ENCODE measurements at regions not wholly inside any gene's neighbourhood (a gene's known extent, or its start where the extent isn't known, plus 50 kb on each side); places are given as distances from the start of the nearest gene placed in this dataset.

DNA sequence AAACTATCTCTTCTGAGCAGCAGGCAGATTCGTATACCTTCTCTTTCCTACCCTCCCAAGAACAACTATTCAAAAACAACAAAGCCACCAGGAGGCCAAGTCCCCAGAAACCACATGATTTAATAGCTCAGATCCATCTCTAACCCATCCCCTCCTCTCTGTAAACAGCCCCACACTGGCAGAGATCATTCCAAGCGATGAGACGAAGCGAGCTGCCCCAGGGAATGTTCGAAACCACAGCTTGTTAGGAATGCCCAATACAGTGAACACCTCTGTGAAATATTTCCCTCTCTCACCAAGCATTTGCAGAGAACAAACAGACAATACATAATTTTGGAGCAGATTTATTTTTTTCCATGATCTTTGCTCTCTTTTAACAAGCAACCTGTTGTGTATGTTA, 231.8 kb downstream of the SOD2 start:
- 65 to 70% methylated on average over 5 of the region's 5 CpGs for WGBS, 2 donors
- H3K9me3 ChIP-seq, result no peaks in the 10 kb centered on the region
- H3K36me3 ChIP-seq, result no peaks in the 10 kb centered on the region
- DNase-seq (no peak), ATAC-seq (no peak)
- H3K4me3 ChIP-seq, result no peak overlapping the region
- intact Hi-C loops (cut with DNase I), result loop anchor here in 2 of 10 donors (5.0 to 10.0 kb wide), 2 partner anchors 286 to 289 kb away; no protein-coding TSS in a partner anchor
- H3K27me3 ChIP-seq, result peaks cover 0 to 7% (median 0%) of the 10 kb centered on the region in 7 donors
- H3K27ac ChIP-seq, result no peak overlapping the region
- no peaks in the 10 kb centered on the region for H3K4me1 ChIP-seq
- TF ChIP-seq, protein P1, sequence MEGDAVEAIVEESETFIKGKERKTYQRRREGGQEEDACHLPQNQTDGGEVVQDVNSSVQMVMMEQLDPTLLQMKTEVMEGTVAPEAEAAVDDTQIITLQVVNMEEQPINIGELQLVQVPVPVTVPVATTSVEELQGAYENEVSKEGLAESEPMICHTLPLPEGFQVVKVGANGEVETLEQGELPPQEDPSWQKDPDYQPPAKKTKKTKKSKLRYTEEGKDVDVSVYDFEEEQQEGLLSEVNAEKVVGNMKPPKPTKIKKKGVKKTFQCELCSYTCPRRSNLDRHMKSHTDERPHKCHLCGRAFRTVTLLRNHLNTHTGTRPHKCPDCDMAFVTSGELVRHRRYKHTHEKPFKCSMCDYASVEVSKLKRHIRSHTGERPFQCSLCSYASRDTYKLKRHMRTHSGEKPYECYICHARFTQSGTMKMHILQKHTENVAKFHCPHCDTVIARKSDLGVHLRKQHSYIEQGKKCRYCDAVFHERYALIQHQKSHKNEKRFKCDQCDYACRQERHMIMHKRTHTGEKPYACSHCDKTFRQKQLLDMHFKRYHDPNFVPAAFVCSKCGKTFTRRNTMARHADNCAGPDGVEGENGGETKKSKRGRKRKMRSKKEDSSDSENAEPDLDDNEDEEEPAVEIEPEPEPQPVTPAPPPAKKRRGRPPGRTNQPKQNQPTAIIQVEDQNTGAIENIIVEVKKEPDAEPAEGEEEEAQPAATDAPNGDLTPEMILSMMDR (IDR thresholded peaks at IDR 0.05), result no peak

DNA sequence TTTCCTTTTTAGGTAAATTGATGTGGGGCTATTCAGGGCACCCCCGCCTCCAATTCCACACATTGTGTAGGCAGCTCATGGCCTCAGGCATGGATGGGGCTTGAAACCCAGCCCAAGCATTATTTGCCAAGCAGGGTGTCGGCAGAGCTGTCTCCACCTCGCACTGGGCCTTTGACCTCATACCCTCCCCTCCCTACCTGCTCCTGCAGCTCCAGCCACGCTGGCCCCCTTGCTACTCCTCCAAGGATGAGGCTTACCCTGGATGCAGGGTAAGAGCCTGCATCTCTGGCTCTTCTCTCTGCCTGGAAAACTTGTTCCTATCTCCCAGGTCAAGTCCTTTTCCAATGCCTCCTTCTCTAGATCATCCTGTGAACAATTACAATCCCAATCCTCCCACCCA, 232.6 kb downstream of the SOD2 start:
- 68 to 70% methylated on average over 4 of the region's 4 CpGs for WGBS, 2 donors
- no peak overlapping the region for H3K27ac ChIP-seq
- intact Hi-C loops (cut with DNase I), result loop anchor here in 2 of 10 donors (5.0 to 10.0 kb wide), 2 partner anchors 286 to 288 kb away; no protein-coding TSS in a partner anchor
- TF ChIP-seq, protein P1 (IDR thresholded peaks at IDR 0.05), result no peak
- no peaks in the 10 kb centered on the region for H3K4me1 ChIP-seq
- ATAC-seq (no peak), DNase-seq (no peak)
- no peak overlapping the region for H3K4me3 ChIP-seq
- no peaks in the 10 kb centered on the region for H3K36me3 ChIP-seq
- peaks cover 0 to 7% (median 0%) of the 10 kb centered on the region in 7 donors for H3K27me3 ChIP-seq
- no peaks in the 10 kb centered on the region for H3K9me3 ChIP-seq

DNA sequence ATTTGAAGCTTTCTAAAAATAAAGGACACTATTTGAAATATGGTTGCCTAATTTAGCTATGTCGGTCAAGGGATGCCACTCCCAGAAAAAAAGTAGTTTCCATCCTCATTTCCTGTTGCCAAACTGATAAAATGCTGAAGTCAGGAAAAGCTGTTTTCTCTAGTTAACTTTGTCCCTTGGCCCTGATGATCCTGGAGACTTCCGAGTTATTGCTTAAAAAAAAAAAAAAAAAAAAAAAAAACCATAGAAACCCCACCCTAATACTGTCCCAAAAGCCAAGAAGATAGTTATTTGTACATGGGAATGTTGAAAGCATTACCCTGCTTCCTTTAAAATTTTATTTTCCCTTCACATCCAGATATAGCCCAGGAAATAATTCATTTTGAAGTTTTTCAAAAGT, 236.7 kb downstream of the SOD2 start:
- no peak overlapping the region for H3K27ac ChIP-seq
- WGBS, 2 donors, result 28 to 62% methylated on average over 2 of the region's 2 CpGs
- H3K4me3 ChIP-seq, result no peak overlapping the region
- no peaks in the 10 kb centered on the region for H3K4me1 ChIP-seq
- DNase-seq, result no peak
- ATAC-seq, result peak in 7 of 8 donors; percentile 21 to 80 (median 56)
- no peaks in the 10 kb centered on the region for H3K9me3 ChIP-seq
- TF ChIP-seq, protein P1 (IDR thresholded peaks at IDR 0.05), result no peak
- H3K36me3 ChIP-seq, result no peaks in the 10 kb centered on the region
- H3K27me3 ChIP-seq, result no peaks in the 10 kb centered on the region
- intact Hi-C loops (cut with DNase I), result no loop called here

DNA sequence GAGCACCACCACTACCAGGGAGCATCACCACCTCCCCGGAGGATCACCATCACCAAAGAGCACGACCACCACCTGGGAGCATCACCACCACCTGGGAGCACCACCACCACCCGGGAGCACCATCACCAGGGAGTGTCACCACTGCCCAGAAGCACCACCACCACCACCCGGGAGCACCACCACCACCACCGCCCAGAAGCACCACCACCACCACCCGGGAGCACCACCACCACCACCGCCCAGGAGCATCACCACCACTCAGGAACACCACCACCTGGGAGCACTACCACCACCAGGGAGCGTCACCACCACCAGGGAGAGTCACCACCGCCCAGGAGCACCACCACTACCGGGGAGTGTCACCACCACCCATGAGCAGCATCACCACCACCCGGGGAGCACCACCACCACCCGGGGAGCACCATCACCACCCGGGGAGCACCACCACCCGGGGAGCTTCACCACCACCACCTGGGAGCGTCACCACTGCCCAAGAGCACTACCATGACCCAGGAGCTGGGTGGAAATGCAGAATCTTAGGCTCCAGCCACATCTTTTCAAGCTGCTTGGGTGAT, 237.3 kb downstream of the SOD2 start:
- 90 to 91% methylated on average over 15 of the region's 15 CpGs for WGBS, 2 donors
- peak in 2 of 8 donors; percentile 18 to 41 for ATAC-seq
- TF ChIP-seq, protein P1 (IDR thresholded peaks at IDR 0.05), result no peak
- intact Hi-C loops (cut with DNase I), result no loop called here
- no peaks in the 10 kb centered on the region for H3K36me3 ChIP-seq
- no peaks in the 10 kb centered on the region for H3K9me3 ChIP-seq
- peaks cover 0 to 3% (median 0%) of the 10 kb centered on the region in 7 donors for H3K27me3 ChIP-seq
- no peaks in the 10 kb centered on the region for H3K4me1 ChIP-seq
- H3K27ac ChIP-seq, result no peak overlapping the region
- no peak overlapping the region for H3K4me3 ChIP-seq
- DNase-seq, result no peak
